ENCODE measurements at regions not wholly inside any gene's neighbourhood (a gene's known extent, or its start where the extent isn't known, plus 50 kb on each side); places are given as distances from the start of the nearest gene placed in this dataset.
"Not testable (repeated sequence)": the region's sequence is repeated elsewhere in the genome, so short reads cannot be mapped to it uniquely, and the experiment has no call there.

GRCh38 chr17:70388326-70388725 is 219.0 kb downstream of the KCNJ2 start:
- Histone ChIP-seq H3K27ac (no peak overlapping the region), H3K27me3 (no peaks in the 10 kb centered on the region), H3K9me3 (no peaks in the 10 kb centered on the region), H3K4me3 (no peak overlapping the region), H3K4me1 (no peaks in the 10 kb centered on the region), H3K36me3 (no peaks in the 10 kb centered on the region)
- DNase-seq (ENCODE audit: low spot score in 2 of 2), result no peak
- no peak for TF ChIP-seq POLR2AphosphoS5 (IDR thresholded peaks at IDR 0.05)
- no peak for TF ChIP-seq CTCF (IDR thresholded peaks at IDR 0.05)
- no peak for TF ChIP-seq EP300 (IDR thresholded peaks at IDR 0.05)
- TF ChIP-seq POLR2A (IDR thresholded peaks at IDR 0.05), result no peak

- WGBS, result 86% methylated on average over 23 of the region's 23 CpGs
- not testable (repeated sequence) for H3K4me1 ChIP-seq; DNase-seq (ENCODE audit: low spot score in 2 of 2); H3K4me3 ChIP-seq; H3K9me3 ChIP-seq; H3K27me3 ChIP-seq; H3K36me3 ChIP-seq; H3K27ac ChIP-seq
Observed at GRCh38 chr17:70389232-70389757, 220.0 kb downstream of the KCNJ2 start.

DNA sequence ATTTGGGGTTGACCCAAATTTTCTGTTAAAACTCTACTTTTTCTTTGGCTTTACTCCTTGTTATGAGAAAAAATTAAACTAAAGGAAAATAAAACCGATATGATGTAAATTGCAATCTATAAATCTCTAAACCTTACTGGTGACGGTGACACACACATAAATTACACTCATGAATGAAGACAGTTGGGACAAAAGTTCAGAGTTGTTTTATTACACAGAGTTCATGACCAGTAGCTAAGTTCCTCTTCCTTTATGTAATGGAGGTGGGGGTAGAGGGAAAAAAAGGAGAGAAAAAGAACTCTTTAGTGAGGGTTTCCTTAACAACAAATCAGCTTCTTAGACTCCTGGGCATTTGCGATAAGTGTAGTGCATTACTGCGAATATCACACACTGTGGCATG is 220.7 kb downstream of the KCNJ2 start:
- DNase-seq (ENCODE audit: low spot score in 2 of 2), result no peak
- no peak for TF ChIP-seq CTCF (IDR thresholded peaks at IDR 0.05)
- TF ChIP-seq POLR2A (IDR thresholded peaks at IDR 0.05), result no peak
- no peak for TF ChIP-seq POLR2AphosphoS5 (IDR thresholded peaks at IDR 0.05)
- TF ChIP-seq EP300 (IDR thresholded peaks at IDR 0.05), result no peak
- Histone ChIP-seq H3K36me3 (no peaks in the 10 kb centered on the region), H3K9me3 (no peaks in the 10 kb centered on the region), H3K4me1 (no peaks in the 10 kb centered on the region), H3K27ac (no peak overlapping the region), H3K27me3 (no peaks in the 10 kb centered on the region), H3K4me3 (no peak overlapping the region)
- 72% methylated on average over 4 of the region's 4 CpGs for WGBS

GRCh38 chr17:70394473-70395232 is 225.3 kb downstream of the KCNJ2 start:
- no peaks in the 10 kb centered on the region for H3K9me3 ChIP-seq
- no peaks in the 10 kb centered on the region for H3K36me3 ChIP-seq
- 70% methylated on average over 2 of the region's 2 CpGs for WGBS
- H3K4me1 ChIP-seq, result no peaks in the 10 kb centered on the region
- H3K27me3 ChIP-seq, result no peaks in the 10 kb centered on the region
- no peak overlapping the region for H3K27ac ChIP-seq
- TF ChIP-seq EP300 (IDR thresholded peaks at IDR 0.05) (no peak), CTCF (IDR thresholded peaks at IDR 0.05) (no peak), POLR2AphosphoS5 (IDR thresholded peaks at IDR 0.05) (no peak), POLR2A (IDR thresholded peaks at IDR 0.05) (no peak)
- H3K4me3 ChIP-seq, result no peak overlapping the region
- DNase-seq (ENCODE audit: low spot score in 2 of 2), result no peak

DNA sequence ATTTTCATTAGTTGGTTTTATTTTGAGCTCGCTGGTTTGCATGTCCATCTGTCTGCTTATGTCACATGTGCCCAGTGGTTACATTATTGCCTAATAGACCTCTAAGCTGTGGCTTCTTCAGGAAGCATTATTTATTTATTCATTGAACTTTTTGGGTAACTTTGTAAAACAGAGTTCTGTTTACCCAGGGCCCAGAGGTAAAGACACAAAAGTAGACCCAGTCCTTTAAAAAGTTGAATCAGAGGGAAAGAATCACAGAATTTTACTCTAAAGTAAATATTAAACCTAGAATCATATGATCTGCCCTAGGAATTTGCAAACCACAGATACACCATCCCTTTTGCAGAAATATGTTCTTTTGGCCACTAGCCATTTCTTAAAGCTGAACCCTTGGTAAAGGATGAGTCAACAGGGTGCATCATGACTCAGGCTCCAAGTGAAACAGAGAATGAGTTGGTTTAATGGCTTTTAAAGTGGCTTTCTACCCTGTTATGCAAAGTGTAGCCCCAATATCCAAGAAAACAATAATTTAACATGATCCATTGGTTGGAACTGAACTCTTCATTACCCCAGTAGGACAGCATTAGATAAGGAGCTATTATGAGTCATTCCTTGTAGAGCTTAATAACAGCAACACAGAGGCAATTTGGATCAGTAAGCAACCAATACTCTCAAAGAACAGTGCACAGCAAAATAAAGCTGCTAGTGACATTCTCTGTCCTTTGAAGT is 236.3 kb downstream of the KCNJ2 start:
- WGBS, result 71% methylated on average over 1 of the region's 1 CpG
- Histone ChIP-seq H3K27ac (peak overlapping the region; percentile 24), H3K4me3 (no peak overlapping the region), H3K27me3 (no peaks in the 10 kb centered on the region), H3K4me1 (no peaks in the 10 kb centered on the region), H3K9me3 (no peaks in the 10 kb centered on the region), H3K36me3 (no peaks in the 10 kb centered on the region)
- no peak for DNase-seq (ENCODE audit: low spot score in 2 of 2)
- TF ChIP-seq POLR2AphosphoS5 (IDR thresholded peaks at IDR 0.05) (no peak), POLR2A (IDR thresholded peaks at IDR 0.05) (no peak), CTCF (IDR thresholded peaks at IDR 0.05) (no peak)
